H1 (cell line): ENCODE measurements at regions not wholly inside any gene's neighbourhood (a gene's known extent, or its start where the extent isn't known, plus 50 kb on each side); places are given as distances from the start of the nearest gene placed in this dataset.

Experiments used
- CTCF ChIA-PET: fragments of 300-600 bp; sonication (Branson Sonifier 250); formaldehyde crosslinking; loops from one replicate; lab custom pipeline; 2021; ENCODE audit not compliant: partially characterized antibody; lab: Charles Lee
- POLR2A ChIA-PET: fragments of 300-600 bp; sonication (Branson Sonifier 250); formaldehyde crosslinking; loops from one replicate; lab custom pipeline; 2021; ENCODE audit warnings: inconsistent platforms; ENCODE audit not compliant: partially characterized antibody; lab: Charles Lee
- DNase-seq, 2 experiments: peaks; one replicate each; pipeline versions ENCODE4 v3.0.0 to v3.0.0-alpha.2; 2010 to 2022; ENCODE audit warnings: low spot score in 2 of 2, low read depth in 1 of 2, mixed read lengths in 1 of 2
- FAIRE-seq: peaks from 2 replicates; lab custom pipeline; 2011; peaks lifted over from hg19 to GRCh38; lab: Jason Lieb, UNC
- H2AFZ ChIP-seq: 2 replicates; pipeline ENCODE4 v1.8.1; 2012; ENCODE audit warnings: low read length, inconsistent platforms
- H2AK5ac ChIP-seq: 2 replicates; pipeline ENCODE4 v1.6.1; 2013; ENCODE audit warnings: low read depth, low read length
- H2BK120ac ChIP-seq: replicated peaks from 2 replicates; pipeline ENCODE3; 2013; ENCODE audit warnings: low read depth, low read length, inconsistent platforms
- H2BK12ac ChIP-seq: 2 replicates; pipeline ENCODE4 v1.6.1; 2013; ENCODE audit warnings: low read depth, low read length
- H2BK15ac ChIP-seq: 2 replicates; pipeline ENCODE4 v1.6.1; 2013; ENCODE audit warnings: low read length
- H2BK20ac ChIP-seq: 2 replicates; pipeline ENCODE4 v1.6.1; 2013; ENCODE audit warnings: low read length
- H2BK5ac ChIP-seq: 2 replicates; pipeline ENCODE4 v1.6.1; 2013; ENCODE audit warnings: low read depth, low read length
- H3K14ac ChIP-seq: 2 replicates; pipeline ENCODE4 v1.6.1; 2013; ENCODE audit warnings: inconsistent platforms; ENCODE audit not compliant: insufficient read length
- H3K18ac ChIP-seq: 2 replicates; pipeline ENCODE4 v1.6.1; 2013; ENCODE audit warnings: low read length; ENCODE audit errors: extremely low read depth
- H3K23ac ChIP-seq: 2 replicates; pipeline ENCODE4 v1.6.1; 2013; ENCODE audit warnings: inconsistent platforms; ENCODE audit not compliant: insufficient read length
- H3K23me2 ChIP-seq: 2 replicates; pipeline ENCODE4 v1.6.1; 2013; ENCODE audit warnings: low read depth, low read length
- H3K27ac ChIP-seq: 2 replicates; pipeline ENCODE4 v1.6.1; 2011; ENCODE audit warnings: low read depth, low read length, inconsistent platforms
- H3K27me3 ChIP-seq, 4 experiments: replicated peaks in 1 of 4; 1 replicate in 1 of 4; 2 replicates in 3 of 4; pipeline versions ENCODE4 v1.6.1 to v1.8.1; 2011 to 2013; ENCODE audit warnings: low read length in 3 of 4, mild to moderate bottlenecking in 3 of 4, inconsistent platforms in 2 of 4, mixed read lengths in 2 of 4, moderate library complexity in 1 of 4; ENCODE audit not compliant: control insufficient read depth in 3 of 4, insufficient read depth in 3 of 4; ENCODE audit errors: extremely low read depth in 1 of 4
- H3K36me3 ChIP-seq, 4 experiments: 2 replicates each; pipeline versions ENCODE4 v1.6.1 to v1.8.1; 2011 to 2013; ENCODE audit warnings: mild to moderate bottlenecking in 4 of 4, low read length in 3 of 4, moderate library complexity in 2 of 4, control low read depth in 1 of 4, inconsistent platforms in 1 of 4; ENCODE audit not compliant: insufficient read depth in 4 of 4, control insufficient read depth in 2 of 4
- H3K4ac ChIP-seq: replicated peaks from 2 replicates; pipeline ENCODE3; 2013; ENCODE audit warnings: low read length, low read depth, mixed read lengths, inconsistent platforms; ENCODE audit not compliant: insufficient read length
- H3K4me1 ChIP-seq, 4 experiments: replicated peaks in 1 of 4; 1 replicate in 1 of 4; 2 replicates in 3 of 4; pipeline versions ENCODE4 v1.6.1 to v1.8.1; 2011 to 2013; ENCODE audit warnings: low read length in 3 of 4, inconsistent platforms in 2 of 4, mixed read lengths in 1 of 4; ENCODE audit not compliant: insufficient read depth in 4 of 4, control insufficient read depth in 3 of 4
- H3K4me2 ChIP-seq, 2 experiments: 2 replicates each; pipeline versions ENCODE4 v1.6.1 to v1.8.1; 2011 to 2013; ENCODE audit warnings: low read depth in 2 of 2, low read length in 2 of 2, control low read depth in 1 of 2, inconsistent platforms in 1 of 2, mild to moderate bottlenecking in 1 of 2; ENCODE audit not compliant: insufficient read depth in 1 of 2
- H3K4me3 ChIP-seq, 4 experiments: fragments of 200-600, 300-600 bp in 1 of 4; sonication (generic), shearing (Covaris generic), sonication (Bioruptor Twin) in 1 of 4; 2 replicates each; pipeline versions ENCODE4 v1.5.1 to v1.8.1; 2011 to 2016; ENCODE audit warnings: low read length in 4 of 4, low read depth in 3 of 4, control low read depth in 2 of 4, inconsistent platforms in 2 of 4, mild to moderate bottlenecking in 2 of 4, mixed read lengths in 1 of 4, moderate library complexity in 1 of 4; ENCODE audit not compliant: insufficient read depth in 2 of 4; ENCODE audit errors: extremely low read depth in 1 of 4
- H3K56ac ChIP-seq: replicated peaks from 2 replicates; pipeline ENCODE3; 2013; ENCODE audit warnings: low read depth, mild to moderate bottlenecking, mixed read lengths, low read length, inconsistent platforms; ENCODE audit not compliant: insufficient read length
- H3K79me1 ChIP-seq: 2 replicates; pipeline ENCODE4 v1.6.1; 2013; ENCODE audit warnings: low read depth, low read length, control low read depth
- H3K79me2 ChIP-seq, 2 experiments: 2 replicates each; pipeline versions ENCODE4 v1.6.1 to v1.8.1; 2012 to 2013; ENCODE audit warnings: low read length in 2 of 2, mild to moderate bottlenecking in 2 of 2, inconsistent platforms in 1 of 2; ENCODE audit not compliant: insufficient read depth in 2 of 2, control insufficient read depth in 1 of 2
- H3K9ac ChIP-seq, 4 experiments: replicated peaks in 1 of 4; 1 replicate in 1 of 4; 2 replicates in 3 of 4; pipeline versions ENCODE4 v1.6.1 to v1.8.1; 2011 to 2013; ENCODE audit warnings: low read depth in 3 of 4, low read length in 3 of 4, control low read depth in 2 of 4, mild to moderate bottlenecking in 2 of 4, moderate library complexity in 2 of 4, inconsistent platforms in 1 of 4; ENCODE audit errors: extremely low read depth in 1 of 4
- H3K9me3 ChIP-seq, 2 experiments: 2 replicates each; pipeline versions ENCODE4 v1.6.1 to v1.8.1; 2012 to 2013; ENCODE audit warnings: mild to moderate bottlenecking in 2 of 2, moderate library complexity in 2 of 2, control low read depth in 1 of 2, inconsistent platforms in 1 of 2, low read depth in 1 of 2, low read length in 1 of 2, mixed read lengths in 1 of 2; ENCODE audit not compliant: insufficient read depth in 2 of 2
- H4K20me1 ChIP-seq, 2 experiments: replicated peaks in 1 of 2; 2 replicates each; pipeline versions ENCODE3 to v1.8.1; 2011 to 2013; ENCODE audit warnings: inconsistent platforms in 2 of 2, low read length in 2 of 2, mild to moderate bottlenecking in 1 of 2; ENCODE audit not compliant: insufficient read depth in 2 of 2, control insufficient read depth in 1 of 2
- H4K5ac ChIP-seq: 2 replicates; pipeline ENCODE4 v1.6.1; 2013; ENCODE audit warnings: low read length, low read depth, mixed read lengths, inconsistent platforms; ENCODE audit not compliant: insufficient read length
- H4K8ac ChIP-seq: 2 replicates; pipeline ENCODE4 v1.8.0; 2013; ENCODE audit warnings: mild to moderate bottlenecking, moderate library complexity, low read length, inconsistent platforms; ENCODE audit not compliant: insufficient read depth; ENCODE audit errors: extremely low read depth
- H4K91ac ChIP-seq: replicated peaks from 2 replicates; pipeline ENCODE3; 2013; ENCODE audit warnings: low read length, mixed read lengths, inconsistent platforms; ENCODE audit not compliant: insufficient read length
- BCL11A ChIP-seq, 2 experiments: IDR thresholded peaks; one replicate each; pipeline ENCODE4 v1.6.1; 2011; ENCODE audit warnings: low read depth in 2 of 2, low read length in 2 of 2, mild to moderate bottlenecking in 2 of 2
- CHD2 ChIP-seq: IDR thresholded peaks from 2 replicates; pipeline ENCODE4 v1.6.1; 2012; ENCODE audit warnings: low read length, improper control_type of control experiment
- CTCF ChIP-seq, 3 experiments: IDR thresholded peaks; 1 replicate in 2 of 3; 2 replicates in 1 of 3; pipeline versions ENCODE4 v1.5.1 to v1.6.1; 2011; ENCODE audit warnings: low read length in 3 of 3, mild to moderate bottlenecking in 3 of 3, inconsistent platforms in 2 of 3, low read depth in 1 of 3, moderate library complexity in 1 of 3; ENCODE audit not compliant: insufficient read depth in 1 of 3; ENCODE audit errors: control extremely low read depth in 1 of 3
- EGR1 ChIP-seq: IDR thresholded peaks from 2 replicates; pipeline ENCODE4 v1.6.1; 2011; ENCODE audit warnings: low read depth, low read length, borderline replicate concordance
- EP300 ChIP-seq, 2 experiments: IDR thresholded peaks; 1 replicate in 1 of 2; 2 replicates in 1 of 2; pipeline ENCODE4 v1.6.1; 2011 to 2012; ENCODE audit warnings: low read depth in 2 of 2, low read length in 2 of 2, mild to moderate bottlenecking in 2 of 2, borderline replicate concordance in 1 of 2, inconsistent platforms in 1 of 2, moderate library complexity in 1 of 2
- PHF8 ChIP-seq: fragments of 200-600 bp; sonication (generic); conservative IDR thresholded peaks from 2 replicates; pipeline ENCODE4 v1.7.1; 2012; ENCODE audit warnings: low read depth, mild to moderate bottlenecking, inconsistent platforms, low read length, moderate library complexity
- RAD21 ChIP-seq, 2 experiments: IDR thresholded peaks in 1 of 2; conservative IDR thresholded peaks in 1 of 2; 2 replicates each; pipeline ENCODE4 v1.6.1; 2011; ENCODE audit warnings: low read depth in 2 of 2, low read length in 2 of 2, improper control_type of control experiment in 1 of 2, inconsistent platforms in 1 of 2, mild to moderate bottlenecking in 1 of 2, moderate library complexity in 1 of 2
- SAP30 ChIP-seq: fragments of 300-600 bp; sonication (generic); IDR thresholded peaks from 2 replicates; pipeline ENCODE4 v1.7.1; 2012; ENCODE audit warnings: low read length, moderate library complexity, mild to moderate bottlenecking, inconsistent platforms; ENCODE audit not compliant: insufficient read depth, insufficient replicate concordance
- SP2 ChIP-seq: IDR thresholded peaks from 2 replicates; pipeline ENCODE4 v1.6.1; 2012; ENCODE audit warnings: mild to moderate bottlenecking, low read length, inconsistent platforms
- TAF7 ChIP-seq: optimal IDR thresholded peaks from 2 replicates; pipeline ENCODE3; 2011; ENCODE audit warnings: low read depth, mild to moderate bottlenecking, inconsistent platforms, low read length, moderate library complexity, borderline replicate concordance
- YY1 ChIP-seq: IDR thresholded peaks from 2 replicates; pipeline ENCODE4 v1.6.1; 2011; ENCODE audit warnings: low read depth, mild to moderate bottlenecking, low read length
- WGBS, 2 experiments: shearing (Covaris generic) in 1 of 2; methylation state at CpG; one replicate each; pipeline versions ENCODE4 v1.1.6 to v1.1.7; 2013 to 2015; ENCODE audit warnings: low lambda C conversion rate in 2 of 2, mixed read lengths in 2 of 2, inconsistent platforms in 1 of 2, low coverage in 1 of 2, missing lambda C conversion rate in 1 of 2; ENCODE audit not compliant: insufficient replicate concordance in 2 of 2, insufficient coverage in 1 of 2, insufficient read length in 1 of 2; ENCODE audit errors: extremely low coverage in 1 of 2, missing lambda C conversion rate in 1 of 2; 5-methylcytosine and 5-hydroxymethylcytosine counted together

- peak in 1 of 2 experiments; percentile 57 for DNase-seq
- Histone ChIP-seq H3K18ac (no peak overlapping the region), H3K14ac (no peak overlapping the region), H3K4me2 (no peak overlapping the region), H2AFZ (no peak overlapping the region), H3K27me3 (no peaks in the 10 kb centered on the region), H2AK5ac (no peak overlapping the region), H3K4me1 (peaks cover 0 to 9% (median 2%) of the 10 kb centered on the region in 4 experiments; a peak in 4 of 7 replicates), H3K27ac (no peak overlapping the region), H2BK12ac (no peak overlapping the region), H3K56ac (no peak overlapping the region), H2BK20ac (no peak overlapping the region), H3K79me2 (no peaks in the 10 kb centered on the region), H3K4ac (no peak overlapping the region), H4K91ac (no peak overlapping the region), H4K8ac (no peak overlapping the region), H3K36me3 (no peaks in the 10 kb centered on the region), H3K9ac (no peak overlapping the region), H3K23ac (no peak overlapping the region), H3K79me1 (no peaks in the 10 kb centered on the region; the same call in 1 of the 2 replicates), H2BK15ac (no peak overlapping the region), H3K9me3 (no peaks in the 10 kb centered on the region), H2BK120ac (no peak overlapping the region), H3K23me2 (no peaks in the 10 kb centered on the region), H3K4me3 (no peak overlapping the region), H2BK5ac (no peak overlapping the region), H4K20me1 (no peaks in the 10 kb centered on the region), H4K5ac (no peak overlapping the region)
- POLR2A ChIA-PET, result no interaction called here
- FAIRE-seq, result peak; percentile 93
- CTCF ChIA-PET, result interaction anchor here (0.7 to 8.7 kb wide), 25 partner anchors 10 to 299 kb away, joined by 3 to 157 read pairs (median 4); no protein-coding TSS in a partner anchor
- WGBS, 2 experiments, result 63% methylated on average over 3 of the region's 3 CpGs; no CpG with 5 or more reads in 1 of the 2 experiments
- TF ChIP-seq YY1, result no peak
- TF ChIP-seq PHF8, result no peak
- TF ChIP-seq RAD21 (IDR thresholded peaks at IDR 0.05 in 1 of 2, conservative IDR thresholded peaks at IDR 0.05 in 1 of 2; ENCODE audit: low read depth in 2 of 2, low read length in 2 of 2), result peak; percentile 72 to 79
- TF ChIP-seq CHD2, result no peak
- no peak for TF ChIP-seq EP300 (IDR thresholded peaks at IDR 0.05; ENCODE audit: borderline replicate concordance in 1 of 2, low read depth in 2 of 2, low read length in 2 of 2)
- TF ChIP-seq TAF7, result no peak
- TF ChIP-seq SP2, result no peak
- TF ChIP-seq CTCF (IDR thresholded peaks at IDR 0.05; ENCODE audit: control extremely low read depth in 1 of 3, insufficient read depth in 1 of 3, low read depth in 1 of 3, low read length in 3 of 3), result peak; percentile 32 to 82 (median 81)
- TF ChIP-seq BCL11A (IDR thresholded peaks at IDR 0.05; ENCODE audit: low read depth in 2 of 2, low read length in 2 of 2), result no peak
- no peak for TF ChIP-seq EGR1
- no peak for TF ChIP-seq SAP30
These were observed 173.8 kb upstream of the CCL2 start for GRCh38 chr17:34081269-34081668.
